ENCODE measurements at regions not wholly inside any gene's neighbourhood (a gene's known extent, or its start where the extent isn't known, plus 50 kb on each side); places are given as distances from the start of the nearest gene placed in this dataset.
A peak's percentile ranks its signal among the peaks of the same experiment; 100 is the strongest.

GRCh38 chr2:19675856-19676460 is 225.8 kb downstream of the TTC32 start:
- no peak for FAIRE-seq

DNA sequence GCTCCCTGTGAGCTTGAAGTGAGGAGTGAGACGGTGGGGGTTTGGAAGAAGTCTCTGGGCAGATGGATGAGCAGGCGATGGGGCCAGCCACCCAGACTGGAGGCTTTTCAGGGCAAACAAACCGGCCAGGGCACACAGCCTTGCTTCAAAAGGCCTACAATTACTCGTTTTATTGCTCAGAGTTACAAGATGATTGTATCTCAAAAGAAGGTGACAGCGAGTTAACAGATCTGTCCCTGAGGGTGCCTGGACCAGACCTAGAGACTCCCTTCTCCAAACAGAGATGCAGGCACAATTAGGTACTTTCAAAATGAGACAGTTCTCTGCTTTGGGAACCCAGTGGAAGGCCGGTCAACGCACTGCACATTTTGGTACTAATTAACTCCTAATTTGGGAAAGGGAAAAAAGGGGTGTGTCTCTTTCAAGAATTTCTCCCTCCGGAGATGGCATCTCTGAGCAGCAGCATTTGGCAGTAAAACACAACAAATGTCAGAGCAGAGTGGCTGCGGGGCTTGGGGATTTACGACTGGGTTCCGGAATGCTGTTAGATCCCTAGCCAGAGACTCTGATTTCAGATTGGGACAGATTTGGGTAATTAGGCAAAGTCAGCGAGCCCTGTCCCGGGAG is 226.7 kb downstream of the TTC32 start:
- FAIRE-seq = no peak

- no peak for FAIRE-seq
Observed at GRCh38 chr2:19674051-19675002, 227.5 kb downstream of the TTC32 start.

DNA sequence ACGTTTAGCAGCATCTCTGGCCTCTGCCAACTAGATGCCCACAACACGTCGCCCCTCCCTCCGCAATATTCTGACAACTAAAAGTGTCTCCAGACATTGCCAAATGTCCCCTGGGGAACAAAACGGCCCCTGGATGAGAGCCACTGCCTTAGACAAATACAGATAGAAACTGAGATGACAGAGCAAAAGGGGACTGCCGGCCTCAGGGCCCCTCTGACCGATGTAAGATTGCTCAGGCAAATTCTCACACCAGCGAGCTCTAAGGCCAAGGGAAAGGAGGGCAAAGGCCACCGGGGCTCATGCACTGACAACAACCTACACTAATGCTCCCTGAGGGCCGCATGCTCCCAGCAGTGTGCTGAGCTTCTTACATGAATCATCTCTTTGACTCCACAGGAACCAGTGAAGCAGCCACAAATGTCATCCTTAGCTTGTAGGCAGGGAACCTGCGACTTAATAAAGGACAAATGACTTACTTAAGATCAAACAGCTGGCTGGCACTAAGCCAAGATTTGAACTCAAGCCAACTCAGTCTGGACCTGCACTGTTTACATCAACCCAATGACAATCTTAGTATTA is 228.5 kb downstream of the TTC32 start:
- no peak for FAIRE-seq

GRCh38 chr2:19671916-19672315 is 229.9 kb downstream of the TTC32 start:
- no peak for FAIRE-seq

DNA sequence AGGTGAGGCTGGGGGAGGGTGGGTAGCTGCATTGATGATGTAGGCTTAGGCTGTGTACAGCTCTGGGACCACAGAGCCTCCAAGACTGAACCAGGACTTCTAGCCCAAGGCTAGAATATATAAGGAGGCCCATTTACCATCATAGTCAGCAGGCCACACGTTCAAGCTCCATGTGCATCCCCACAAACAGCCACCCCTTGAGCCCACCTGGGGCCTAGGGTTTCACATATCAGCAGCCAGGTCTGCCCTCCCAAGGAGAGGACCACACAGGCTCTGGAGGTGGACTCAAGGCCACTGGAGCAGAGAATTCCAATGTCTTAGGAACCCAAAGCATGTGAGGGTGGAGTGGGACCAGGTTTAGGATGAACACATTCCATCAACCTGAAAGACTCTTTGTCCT is 230.5 kb downstream of the TTC32 start:
- no peak for FAIRE-seq

DNA sequence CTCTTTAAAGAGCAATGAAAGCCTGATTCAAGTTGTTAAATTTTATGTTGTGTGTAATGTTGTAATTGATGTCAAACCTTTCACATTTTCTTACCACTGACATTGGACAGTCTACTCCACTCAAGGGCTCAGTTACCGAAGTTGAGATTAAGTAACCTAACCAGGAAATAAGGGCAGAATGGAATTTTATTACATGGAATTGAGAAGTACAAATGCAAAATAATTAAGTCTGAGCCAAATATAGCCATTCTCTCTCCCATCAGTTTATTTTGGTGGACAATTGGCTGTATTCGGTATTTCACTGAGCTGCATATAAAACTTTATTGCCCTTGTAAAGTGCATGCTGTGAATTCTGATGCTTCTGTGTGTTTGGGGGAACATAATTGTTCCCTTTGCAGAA is 231.5 kb downstream of the TTC32 start:
- FAIRE-seq = peak; percentile 26

DNA sequence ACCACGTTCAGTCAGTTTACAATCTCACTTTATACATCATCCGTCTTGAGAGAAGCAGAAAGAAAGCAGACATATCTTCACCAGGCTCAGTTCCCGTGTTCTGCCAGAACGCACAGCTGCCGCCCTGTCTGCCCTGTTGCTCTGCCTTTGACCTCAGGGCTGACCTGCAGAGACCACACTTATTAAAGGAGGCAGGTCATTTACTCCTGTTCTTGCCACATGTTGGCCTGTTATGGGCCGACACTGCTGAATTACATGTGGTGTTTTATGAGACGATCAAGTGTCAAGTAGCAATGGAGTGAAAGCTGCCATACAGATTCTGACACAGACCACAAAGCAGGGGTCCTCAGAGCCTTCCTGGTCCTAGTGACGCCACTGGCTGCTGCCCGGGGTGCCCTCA is 232.2 kb downstream of the TTC32 start:
- no peak for FAIRE-seq

GRCh38 chr2:19669126-19669525 is 232.7 kb downstream of the TTC32 start:
- no peak for FAIRE-seq

GRCh38 chr2:19667536-19667949 is 234.2 kb downstream of the TTC32 start:
- FAIRE-seq = no peak

DNA sequence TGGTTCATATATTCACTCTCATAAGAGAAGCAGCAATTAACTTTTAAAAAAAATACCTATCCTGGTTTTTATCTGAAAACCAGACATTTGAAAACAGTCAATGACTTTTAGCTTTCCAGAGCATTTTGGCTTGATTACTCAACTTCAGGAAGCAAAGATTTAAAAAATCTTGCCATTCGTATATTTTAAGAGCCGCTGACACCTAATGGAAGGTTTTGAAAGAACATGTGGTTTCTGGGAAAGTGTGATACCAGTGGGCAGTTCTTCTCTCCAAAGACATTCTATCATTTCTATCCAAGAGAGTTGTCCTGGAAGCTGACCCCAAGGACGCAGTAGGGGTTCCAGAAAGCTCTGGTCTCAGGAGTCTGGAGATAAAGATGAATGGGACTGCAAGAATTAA is 234.7 kb downstream of the TTC32 start:
- FAIRE-seq = peak; percentile 41

- FAIRE-seq = no peak
Observed at GRCh38 chr2:19664646-19665045, 237.1 kb downstream of the TTC32 start.

DNA sequence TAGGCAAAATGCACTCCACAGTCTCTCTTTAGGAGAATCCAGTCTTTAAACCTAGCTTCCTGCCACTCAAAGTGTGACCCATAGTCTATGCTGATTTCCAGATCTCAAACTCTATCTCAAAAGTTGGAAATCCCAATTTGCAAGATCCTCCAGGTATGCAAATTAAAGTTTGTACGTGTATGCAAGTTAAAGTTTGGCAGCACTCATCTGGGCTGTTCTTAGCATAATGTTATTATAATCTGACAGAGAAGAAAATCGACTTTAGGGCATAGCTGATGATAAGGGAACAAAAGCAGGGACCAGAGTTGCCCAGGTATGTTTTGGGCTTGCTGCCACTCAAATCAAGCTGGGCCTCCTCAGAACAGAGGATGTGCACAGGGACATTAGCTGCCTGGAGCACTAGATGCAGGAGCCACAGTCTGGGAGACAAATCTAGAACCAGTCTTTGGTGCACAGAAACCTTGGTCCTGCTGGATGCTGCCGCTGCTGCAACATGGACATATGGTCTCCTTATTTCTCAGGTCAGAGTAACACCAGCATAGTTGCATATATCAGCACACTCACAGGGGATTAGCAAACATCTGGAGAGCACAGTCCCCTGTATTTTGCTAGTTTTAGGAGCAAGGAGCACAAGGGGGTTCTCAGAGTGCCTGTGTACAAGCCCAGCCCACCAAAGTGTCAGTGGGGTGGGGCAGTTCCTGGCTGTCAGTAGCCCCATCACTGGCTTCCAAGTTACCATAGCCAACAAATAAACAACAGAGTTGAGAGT is 242.6 kb downstream of the TTC32 start:
- FAIRE-seq = no peak

GRCh38 chr2:19656011-19656410 is 245.8 kb downstream of the TTC32 start:
- FAIRE-seq = no peak

DNA sequence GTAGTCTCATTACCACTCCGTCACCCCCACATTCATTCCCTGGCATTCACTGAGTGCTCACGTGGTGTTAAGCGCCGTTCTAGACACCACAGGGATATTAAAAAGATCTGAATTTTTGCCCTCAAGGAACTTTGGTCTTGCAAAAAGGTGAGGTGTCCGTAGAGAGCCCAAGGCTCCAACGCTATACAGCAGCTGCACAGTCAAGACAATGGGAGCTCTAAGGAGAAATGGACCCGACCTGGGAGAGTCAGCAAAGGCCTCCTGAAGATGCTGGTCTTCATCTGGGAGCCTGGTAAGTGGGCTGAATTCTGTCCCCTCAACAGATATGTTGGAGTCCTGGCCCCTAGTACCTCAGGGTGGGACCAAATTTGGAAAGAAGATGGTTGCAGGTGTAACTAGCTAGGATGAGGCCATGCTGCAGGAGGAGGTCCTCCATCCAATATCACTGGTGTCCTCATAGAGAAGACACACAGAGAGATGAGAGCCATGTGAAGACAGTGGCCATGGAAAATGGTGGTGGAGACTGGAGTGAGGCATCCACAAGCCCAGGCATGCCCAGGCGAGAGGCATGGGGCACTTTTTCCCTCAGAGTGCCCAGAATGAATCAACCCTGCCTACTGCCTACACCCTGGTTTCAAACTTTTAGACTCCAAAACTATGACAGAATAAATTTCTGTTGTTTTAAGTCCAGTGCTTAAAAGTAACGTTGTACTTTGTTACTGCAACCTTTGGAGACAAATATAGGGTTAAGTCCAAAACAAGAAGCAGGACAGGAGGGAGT is 247.3 kb downstream of the TTC32 start:
- FAIRE-seq = no peak

DNA sequence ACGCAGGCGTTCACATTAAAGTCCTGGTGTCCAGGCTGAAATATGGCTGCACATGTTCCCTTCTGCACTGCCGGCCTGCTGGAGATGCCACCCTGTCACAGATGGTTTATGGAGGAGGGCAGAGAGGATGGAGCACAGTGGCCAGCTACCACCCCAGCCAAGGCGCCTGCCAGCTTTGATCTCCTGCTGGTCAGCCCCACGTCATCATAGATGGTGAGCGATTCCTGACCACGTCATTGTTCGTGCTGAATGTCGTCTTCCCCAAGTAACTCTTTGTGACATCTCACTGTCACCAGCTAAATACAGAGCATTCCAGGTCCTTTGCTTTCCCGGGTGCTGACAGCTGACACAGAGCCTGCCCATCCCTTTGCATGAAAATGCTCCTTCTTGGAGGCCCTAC is 248.3 kb downstream of the TTC32 start:
- no peak for FAIRE-seq

- FAIRE-seq = no peak
Observed at GRCh38 chr2:19652811-19653210, 249.0 kb downstream of the TTC32 start.

- FAIRE-seq = peak; percentile 62
Observed at GRCh38 chr2:19651466-19651865, 250.3 kb downstream of the TTC32 start.

DNA sequence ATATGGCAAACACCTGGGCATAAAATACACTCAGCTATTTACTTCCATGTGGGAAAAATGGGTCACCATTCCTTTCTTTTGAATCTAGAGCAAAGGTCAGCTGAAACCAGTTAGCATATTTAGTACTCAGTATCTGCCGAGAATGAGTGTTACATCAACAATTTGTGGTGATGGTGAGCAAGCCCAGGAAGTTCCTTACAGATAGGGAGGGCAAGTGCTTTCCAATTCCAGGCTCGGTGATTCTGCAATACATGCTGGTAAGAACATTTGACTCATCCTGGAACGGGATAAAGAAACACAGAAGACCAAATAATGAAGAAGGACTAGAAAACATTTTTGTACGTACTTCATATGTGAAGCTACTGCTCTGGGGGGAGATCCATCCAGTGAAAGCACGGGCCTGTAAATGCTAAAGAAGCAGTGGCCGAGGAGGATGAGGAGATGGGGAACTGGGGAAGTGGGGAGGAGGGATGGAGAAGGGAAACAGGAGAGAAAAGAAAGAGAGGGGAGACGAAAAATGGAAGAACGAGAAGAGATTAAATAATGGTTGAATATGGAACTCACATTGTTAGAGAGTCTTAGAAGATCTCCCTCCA is 251.9 kb downstream of the TTC32 start:
- FAIRE-seq = no peak

GRCh38 chr2:19649142-19649541 is 252.6 kb downstream of the TTC32 start:
- FAIRE-seq = no peak

GRCh38 chr2:19648583-19648982 is 253.2 kb downstream of the TTC32 start:
- no peak for FAIRE-seq

Measured in endometrium (tissue), 2 donors.